ENCODE measurements at regions not wholly inside any gene's neighbourhood (a gene's known extent, or its start where the extent isn't known, plus 50 kb on each side); places are given as distances from the start of the nearest gene placed in this dataset.

- no peak for DNase-seq
Measured at GRCh38 chr12:45590646-45591045, 138.9 kb upstream of the ARID2 start.

- DNase-seq: no peak
Measured at GRCh38 chr12:45591635-45592034, 137.9 kb upstream of the ARID2 start.

GRCh38 chr12:45596366-45596765, 133.1 kb upstream of the ARID2 start:
- no peak for DNase-seq

GRCh38 chr12:45598336-45598735, 131.2 kb upstream of the ARID2 start:
- DNase-seq: no peak

- DNase-seq: no peak
Measured at GRCh38 chr12:45598761-45599160, 130.7 kb upstream of the ARID2 start.

- no peak for DNase-seq
Measured at GRCh38 chr12:45599196-45599595, 130.3 kb upstream of the ARID2 start.

- no peak for DNase-seq
Measured at GRCh38 chr12:45601390-45601789, 128.1 kb upstream of the ARID2 start.

- DNase-seq: no peak
Measured at GRCh38 chr12:45601888-45602287, 127.6 kb upstream of the ARID2 start.

GRCh38 chr12:45605624-45606023, 123.9 kb upstream of the ARID2 start:
- DNase-seq: no peak

- no peak for DNase-seq
Measured at GRCh38 chr12:45611061-45611460, 118.4 kb upstream of the ARID2 start.

GRCh38 chr12:45611495-45611894, 118.0 kb upstream of the ARID2 start:
- DNase-seq: no peak

- DNase-seq: no peak
Measured at GRCh38 chr12:45612044-45612794, 117.3 kb upstream of the ARID2 start.

- DNase-seq: no peak
Measured at GRCh38 chr12:45613296-45613695, 116.2 kb upstream of the ARID2 start.

GRCh38 chr12:45613855-45614254, 115.7 kb upstream of the ARID2 start:
- no peak for DNase-seq

- DNase-seq: no peak
Measured at GRCh38 chr12:45615268-45615667, 114.2 kb upstream of the ARID2 start.

GRCh38 chr12:45619736-45620135, 109.8 kb upstream of the ARID2 start:
- DNase-seq: no peak

GRCh38 chr12:45621703-45622102, 107.8 kb upstream of the ARID2 start:
- DNase-seq: no peak

- no peak for DNase-seq
Measured at GRCh38 chr12:45622210-45622937, 107.1 kb upstream of the ARID2 start.

- no peak for DNase-seq
Measured at GRCh38 chr12:45623221-45623620, 106.3 kb upstream of the ARID2 start.

- no peak for DNase-seq
Measured at GRCh38 chr12:45623940-45624339, 105.6 kb upstream of the ARID2 start.

- no peak for DNase-seq
Measured at GRCh38 chr12:45626965-45627364, 102.5 kb upstream of the ARID2 start.

GRCh38 chr12:45627407-45628069, 102.0 kb upstream of the ARID2 start:
- DNase-seq: no peak

GRCh38 chr12:45629292-45629691, 100.2 kb upstream of the ARID2 start:
- DNase-seq: no peak

- no peak for DNase-seq
Measured at GRCh38 chr12:45633733-45634132, 95.8 kb upstream of the ARID2 start.
